GM18861 (cell line): ENCODE measurements at regions not wholly inside any gene's neighbourhood (a gene's known extent, or its start where the extent isn't known, plus 50 kb on each side); places are given as distances from the start of the nearest gene placed in this dataset.
A peak's percentile ranks its signal among the peaks of the same experiment; 100 is the strongest.
"Not testable (repeated sequence)": the region's sequence is repeated elsewhere in the genome, so short reads cannot be mapped to it uniquely, and the experiment has no call there.

Experiments used
- ATAC-seq: cut with Tn5 transposase; IDR thresholded peaks from one replicate; pipeline ENCODE4 v1.9.1; 2021; ENCODE audit not compliant: unreplicated experiment

DNA sequence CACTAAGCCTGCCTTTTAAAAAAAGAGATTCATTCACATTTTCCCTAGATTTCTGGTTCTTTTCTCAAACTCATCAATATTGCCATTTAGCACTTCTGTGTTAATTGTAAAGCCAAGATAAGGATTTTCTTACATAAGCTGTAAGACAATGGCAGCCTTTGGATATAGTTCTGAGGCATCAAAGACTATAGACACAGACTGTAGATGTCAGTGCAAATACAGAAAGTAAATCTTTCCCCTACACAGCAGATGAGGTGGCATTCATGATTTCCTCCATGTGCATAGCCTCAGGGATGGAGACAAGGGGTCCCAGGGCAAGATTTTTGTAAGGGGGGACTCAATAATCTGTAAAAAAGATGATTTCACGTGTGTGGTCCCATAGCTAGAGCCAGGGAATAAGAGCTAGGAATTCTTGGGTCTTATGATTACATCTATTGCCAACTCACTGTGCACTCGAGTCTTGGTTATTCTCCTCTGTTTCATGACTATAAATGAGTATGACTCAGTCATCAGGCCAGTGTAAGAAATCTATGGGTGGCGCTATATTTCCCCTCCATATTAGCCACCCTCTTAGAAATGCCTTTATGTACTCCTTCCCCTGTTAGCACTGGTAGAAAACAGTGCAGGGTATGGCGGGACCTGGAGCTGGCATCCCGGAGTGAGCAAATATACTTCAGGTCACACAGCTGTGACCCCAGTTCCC, 207.5 kb downstream of the EXOC5 start:
- no peak for ATAC-seq

DNA sequence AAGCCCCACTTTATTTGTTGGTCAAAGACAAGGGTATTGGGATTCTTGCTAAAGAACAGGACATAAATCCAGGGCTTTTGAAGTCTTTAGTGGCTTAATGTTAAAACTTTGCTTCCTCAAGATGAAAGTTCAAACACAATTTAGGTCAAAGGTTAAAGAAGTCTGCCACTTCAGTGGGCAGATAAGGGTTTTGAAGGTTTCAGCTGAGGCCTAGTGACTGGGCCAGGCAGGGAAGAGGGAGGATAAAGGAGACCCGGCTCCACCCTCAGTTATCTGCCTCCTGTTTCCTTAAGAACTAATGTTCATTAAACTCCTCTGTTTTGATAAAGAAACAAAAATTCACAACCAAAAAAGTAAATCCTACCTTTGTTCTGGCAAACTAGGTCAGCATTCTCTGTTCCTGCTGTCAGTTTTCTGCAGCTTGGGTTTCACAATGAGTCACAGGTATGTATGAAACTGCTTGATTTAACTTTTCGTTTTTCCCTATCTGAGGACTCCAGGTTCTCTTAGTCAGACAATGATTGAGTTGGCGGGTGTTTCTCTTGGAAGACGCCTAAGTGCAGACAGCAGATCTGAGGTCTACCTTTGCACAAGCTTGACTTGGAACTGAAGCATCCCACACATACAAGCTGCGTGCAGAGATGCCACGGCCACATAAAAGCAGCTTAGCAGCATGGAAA, 208.3 kb downstream of the EXOC5 start:
- peak; percentile 87 for ATAC-seq

DNA sequence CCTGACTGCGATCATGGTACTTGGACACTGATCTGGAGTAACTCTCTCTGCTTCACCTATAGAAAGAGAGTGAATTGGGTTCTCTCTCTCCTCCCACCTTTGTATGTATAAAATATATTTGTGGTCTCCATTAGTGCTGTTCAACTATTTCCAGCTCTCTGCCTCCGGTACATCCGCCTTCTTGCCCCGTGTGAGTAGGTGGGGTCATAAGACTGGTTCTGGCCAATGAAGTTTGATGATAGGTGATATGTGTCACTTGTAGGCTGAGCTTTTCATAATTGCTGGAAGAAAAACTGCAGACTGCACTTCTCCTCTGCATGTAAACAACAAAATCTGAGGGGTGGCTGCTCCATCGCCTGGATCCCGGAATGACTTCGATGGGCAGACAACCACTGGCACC, 210.4 kb downstream of the EXOC5 start:
- no peak for ATAC-seq

DNA sequence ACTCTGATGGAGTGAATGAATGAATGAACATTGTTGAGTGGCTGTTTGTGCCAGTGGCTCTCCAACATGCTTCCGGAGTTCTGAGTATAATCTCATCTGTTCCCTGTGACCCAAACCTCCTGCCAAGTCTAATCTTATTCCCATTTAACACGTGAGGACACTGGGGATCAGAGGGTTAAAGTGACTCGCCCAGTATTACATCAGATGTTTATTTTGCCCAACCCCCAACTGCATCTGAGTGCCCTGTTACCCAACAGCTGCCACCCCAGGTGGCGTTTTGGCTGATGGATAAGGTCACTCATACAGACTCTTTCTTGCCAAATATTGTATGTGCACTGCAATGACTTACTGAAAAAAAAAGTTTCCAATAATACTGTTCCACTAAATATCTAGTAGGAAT, 210.9 kb downstream of the EXOC5 start:
- ATAC-seq = no peak

DNA sequence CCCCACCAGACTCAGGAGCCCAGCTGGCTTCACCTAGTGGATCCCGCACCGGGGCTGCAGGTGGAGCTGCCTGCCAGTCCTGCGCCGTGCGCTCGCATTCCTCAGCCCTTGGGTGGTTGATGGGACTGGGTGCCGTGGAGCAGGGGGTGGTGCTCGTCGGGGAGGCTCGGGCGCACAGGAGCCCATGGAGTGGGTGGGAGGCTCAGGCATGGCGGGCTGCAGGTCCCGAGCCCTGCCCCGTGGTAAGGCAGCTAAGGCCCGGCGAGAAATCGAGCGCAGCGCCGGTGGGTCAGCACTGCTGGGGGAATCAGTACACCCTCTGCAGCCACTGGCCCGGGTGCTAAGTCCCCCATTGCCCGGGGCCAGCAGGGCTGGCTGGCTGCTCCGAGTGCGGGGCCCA, 212.2 kb downstream of the EXOC5 start:
- not testable (repeated sequence) for ATAC-seq

DNA sequence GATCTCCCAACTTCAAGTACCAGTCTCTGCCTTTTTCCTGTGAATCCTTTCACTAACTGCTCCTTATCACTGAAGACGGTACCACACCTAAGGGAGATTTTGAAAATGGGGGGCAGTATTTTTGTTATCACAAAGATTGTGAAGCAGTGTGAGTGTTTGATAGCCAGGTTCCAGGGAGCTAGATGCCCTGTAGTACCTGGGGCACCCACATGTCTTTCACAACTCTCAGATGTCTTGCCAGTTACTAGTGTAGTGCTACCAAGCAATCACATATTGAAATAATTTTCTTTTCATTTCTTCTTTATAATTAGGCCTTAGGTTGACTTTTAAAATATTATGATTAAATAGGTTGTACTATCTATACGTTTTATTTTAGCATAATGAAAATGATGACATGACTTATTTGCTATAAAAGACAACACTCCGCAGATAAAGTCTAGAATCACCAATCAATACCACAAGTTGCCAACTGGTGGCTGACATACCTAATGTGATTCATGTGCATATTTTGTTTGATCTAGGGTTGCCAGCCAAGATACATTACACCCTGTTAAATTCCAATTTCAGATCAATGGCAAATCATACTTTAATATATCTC, 215.9 kb downstream of the EXOC5 start:
- ATAC-seq = no peak

DNA sequence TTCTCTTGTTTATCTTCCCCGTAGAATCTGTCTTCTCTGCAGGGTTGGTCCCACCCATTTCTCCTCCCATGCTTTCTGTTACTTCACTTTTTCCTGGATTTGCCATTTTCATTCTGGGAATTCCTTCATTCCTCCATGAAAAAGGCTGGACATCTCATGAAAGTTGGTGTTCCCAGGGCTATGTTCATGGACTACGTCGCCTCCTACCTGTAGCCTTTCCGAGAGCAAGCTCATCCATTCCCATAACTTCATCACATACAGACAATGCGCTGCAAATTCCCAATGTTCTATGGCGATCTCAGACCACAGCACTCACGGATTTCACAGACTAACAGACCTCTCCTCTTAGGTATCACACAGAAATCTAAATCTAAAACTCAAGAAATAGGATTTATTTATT, 217.1 kb downstream of the EXOC5 start:
- ATAC-seq = no peak

DNA sequence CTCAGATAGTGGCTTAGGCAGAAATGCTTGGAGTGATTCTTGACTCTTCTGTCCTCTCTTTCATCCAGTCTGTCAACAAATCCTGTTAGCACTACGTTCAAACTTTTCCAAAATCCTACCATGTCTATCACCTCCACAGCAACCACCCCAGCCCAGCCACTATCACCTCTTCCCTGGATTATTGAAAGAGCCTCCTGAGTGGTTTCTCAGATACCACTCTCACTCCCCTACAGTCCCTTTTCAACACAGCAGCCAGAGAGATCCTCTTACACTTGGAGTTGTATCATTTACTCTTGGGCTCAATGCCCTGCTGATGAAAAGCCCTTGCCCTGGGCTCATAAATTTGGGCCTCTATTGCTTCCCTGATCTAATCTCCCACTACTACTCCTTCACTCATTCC, 218.9 kb downstream of the EXOC5 start:
- ATAC-seq = no peak

DNA sequence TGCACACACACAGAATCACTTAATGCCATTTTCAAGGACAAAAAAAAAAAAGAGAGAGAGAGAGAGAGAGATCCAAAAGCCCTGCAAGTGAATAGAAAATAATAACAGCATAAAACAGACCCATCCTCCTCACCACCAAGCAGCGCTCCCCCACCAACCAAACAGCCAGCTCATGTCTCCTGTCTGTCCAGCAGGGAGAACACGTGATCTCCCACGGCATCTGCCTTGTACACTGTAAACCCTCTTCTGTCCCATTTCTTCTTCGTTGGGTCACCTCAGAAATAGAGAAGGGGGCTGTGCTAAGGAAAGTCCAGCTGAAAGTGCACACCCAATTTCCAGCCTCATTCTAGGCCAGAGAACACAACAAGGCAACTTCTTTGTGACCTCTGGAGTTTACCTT, 222.5 kb downstream of the EXOC5 start:
- no peak for ATAC-seq

DNA sequence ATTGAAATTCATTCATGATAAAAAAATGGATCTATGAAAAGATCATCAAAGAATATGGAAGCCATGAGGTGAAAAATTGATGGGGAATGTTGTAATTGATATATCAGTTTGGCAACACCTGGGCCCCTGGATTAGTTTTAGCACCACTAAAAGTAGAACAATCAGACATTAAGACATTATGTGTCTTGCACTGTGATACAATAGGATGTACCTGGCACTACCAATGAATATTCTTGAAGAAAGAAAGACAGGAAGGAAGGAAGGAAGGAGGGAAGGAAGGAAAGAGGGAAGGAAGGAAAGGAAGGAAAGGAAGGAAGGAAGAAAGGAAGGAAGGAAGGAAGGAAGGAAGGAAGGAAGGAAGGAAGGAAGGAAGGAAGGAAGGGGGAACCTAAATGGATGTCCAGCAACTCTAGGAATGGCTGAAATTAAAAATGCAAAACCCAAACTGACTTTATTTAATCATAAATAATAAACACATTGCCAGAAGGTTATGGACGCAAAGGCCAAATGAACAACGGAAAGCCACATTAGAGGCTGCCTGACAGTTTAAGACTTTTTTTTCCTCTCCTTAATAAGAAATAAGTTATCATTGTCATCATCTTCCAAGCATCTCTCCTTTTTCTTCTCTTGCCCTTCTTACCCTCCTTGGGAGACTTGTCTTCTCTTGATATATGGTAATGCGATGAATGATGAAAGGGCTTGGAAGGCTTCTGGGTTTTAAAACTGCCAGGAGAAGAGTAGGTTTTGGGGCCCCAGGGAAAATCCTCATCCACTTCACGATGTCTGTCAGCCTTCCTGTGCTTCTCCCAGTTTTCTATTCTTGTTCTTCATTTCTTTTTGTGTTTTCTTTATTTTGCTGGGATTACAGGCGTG, 224.4 kb downstream of the EXOC5 start:
- ATAC-seq = not testable (repeated sequence)

DNA sequence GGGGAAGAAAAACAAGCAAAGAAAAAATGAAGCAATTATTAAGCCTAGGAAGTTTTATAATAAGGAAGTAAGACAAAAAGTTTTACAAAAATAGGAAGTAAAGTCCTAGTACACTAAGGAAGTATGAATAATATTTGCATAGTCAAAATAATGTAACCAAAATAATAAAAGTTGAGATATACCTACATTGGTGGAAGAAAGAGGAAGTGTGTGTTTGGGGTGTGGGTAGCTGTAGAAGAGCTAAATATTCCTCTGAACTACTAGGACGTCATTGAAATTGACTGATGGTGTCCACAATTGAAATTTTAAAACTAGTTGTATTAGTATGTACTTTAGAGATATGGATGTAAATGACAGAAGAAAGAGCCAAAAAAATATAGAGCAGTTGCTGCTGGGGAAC, 228.4 kb upstream of the OTX2 start:
- peak; percentile 74 for ATAC-seq

DNA sequence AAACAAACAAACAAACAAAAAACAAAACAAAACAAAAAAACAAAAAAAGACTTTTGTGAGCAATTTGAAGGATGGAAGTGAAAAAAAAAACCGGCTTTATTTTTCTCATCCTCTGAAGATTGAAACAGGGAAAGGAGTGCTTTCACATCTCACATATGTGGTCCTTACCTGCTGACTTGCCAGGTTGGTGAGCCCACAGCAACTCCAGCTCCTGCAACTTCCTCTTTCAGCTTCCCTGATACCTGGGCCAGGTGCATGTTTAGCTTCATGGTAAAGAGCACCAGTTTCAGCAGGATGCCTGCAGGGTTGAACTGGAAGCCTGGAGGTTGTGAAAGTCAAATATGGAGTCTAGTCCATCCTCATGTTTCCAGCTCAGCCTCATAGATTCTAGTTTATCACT, 221.2 kb upstream of the OTX2 start:
- ATAC-seq = no peak

DNA sequence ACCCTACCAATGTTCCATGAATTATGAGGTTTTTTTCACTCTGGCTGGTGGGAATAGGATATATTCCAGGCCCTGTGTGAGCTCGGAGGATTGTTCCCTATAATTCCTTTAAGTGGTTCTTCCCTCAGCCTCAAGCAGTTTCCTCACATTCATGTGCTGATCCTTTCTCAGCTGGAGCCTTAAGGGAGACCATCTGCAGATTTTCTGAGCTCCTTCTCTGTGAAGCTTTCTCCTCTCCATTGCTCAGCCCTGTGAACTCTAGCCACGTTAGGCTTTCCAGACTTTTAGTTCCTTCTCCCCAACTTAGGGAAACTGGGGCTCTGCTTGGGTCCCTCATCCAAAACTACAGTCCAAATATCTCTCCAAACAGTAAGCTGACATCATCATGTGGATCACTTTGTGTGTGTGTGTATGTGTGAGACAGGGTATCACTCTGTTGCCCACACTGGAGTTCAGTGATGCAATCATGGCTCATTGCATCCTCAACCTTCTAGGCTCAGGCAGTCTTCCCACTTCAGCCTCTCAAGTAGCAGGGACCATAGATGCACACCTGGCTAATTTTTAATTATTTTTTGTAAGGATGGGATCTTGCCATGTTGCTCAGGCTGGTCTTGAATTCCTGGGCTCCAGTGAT, 219.5 kb upstream of the OTX2 start:
- no peak for ATAC-seq

DNA sequence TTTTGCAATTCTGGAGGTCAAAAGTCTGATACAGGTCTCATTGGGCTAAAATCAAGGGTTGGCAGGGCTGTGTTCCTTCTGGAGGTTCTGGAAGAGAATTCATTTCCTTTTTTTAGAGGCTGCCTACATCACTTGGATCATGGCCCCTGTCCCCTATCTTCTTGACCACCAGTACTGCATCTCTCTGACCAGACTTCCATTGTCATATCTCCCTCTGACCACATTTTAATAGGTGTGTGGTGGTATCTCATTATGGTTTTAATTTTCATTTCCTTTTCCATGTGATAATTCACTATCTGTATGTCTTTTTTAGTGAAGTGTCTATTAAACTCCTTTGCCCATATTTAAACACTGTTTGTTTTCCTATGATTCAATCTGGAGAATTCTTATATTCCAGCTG, 215.2 kb upstream of the OTX2 start:
- no peak for ATAC-seq

DNA sequence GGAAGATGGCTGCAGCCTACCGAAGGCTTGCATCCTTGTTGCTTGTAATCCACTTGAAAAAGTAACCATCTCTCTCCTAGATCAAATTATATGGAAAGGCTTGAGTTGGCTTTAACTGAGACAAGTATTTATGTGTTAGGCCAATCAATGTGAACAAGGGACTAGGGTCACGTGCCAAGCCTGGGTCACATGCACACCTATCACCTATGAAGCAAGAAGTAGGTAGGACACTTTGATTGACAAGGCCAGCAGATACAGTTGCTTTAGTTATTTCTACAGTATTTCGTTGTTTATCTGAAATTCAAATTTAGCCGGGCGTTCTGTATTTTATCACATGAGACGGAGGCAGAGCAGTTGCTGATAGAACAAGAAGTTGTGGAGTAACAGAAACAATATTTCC, 212.3 kb upstream of the OTX2 start:
- no peak for ATAC-seq

DNA sequence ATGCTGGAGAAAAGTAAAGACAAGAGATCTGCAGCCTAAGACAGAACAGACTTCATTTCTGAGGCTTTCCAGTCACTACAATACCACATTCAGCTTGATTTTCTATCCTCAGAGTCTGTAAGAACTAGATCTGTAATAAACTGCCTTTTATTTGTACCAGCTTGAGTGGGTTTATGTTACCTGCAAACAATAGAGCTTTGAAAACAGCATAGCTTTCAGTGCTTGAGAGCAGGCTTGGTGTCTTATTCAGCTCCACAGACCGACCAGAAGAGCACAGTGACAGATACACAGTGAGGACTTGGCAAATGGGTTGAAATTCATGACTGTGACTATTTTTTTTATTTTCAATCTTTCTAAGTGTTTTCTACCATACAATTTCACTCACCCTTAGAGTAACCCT, 207.8 kb upstream of the OTX2 start:
- no peak for ATAC-seq

DNA sequence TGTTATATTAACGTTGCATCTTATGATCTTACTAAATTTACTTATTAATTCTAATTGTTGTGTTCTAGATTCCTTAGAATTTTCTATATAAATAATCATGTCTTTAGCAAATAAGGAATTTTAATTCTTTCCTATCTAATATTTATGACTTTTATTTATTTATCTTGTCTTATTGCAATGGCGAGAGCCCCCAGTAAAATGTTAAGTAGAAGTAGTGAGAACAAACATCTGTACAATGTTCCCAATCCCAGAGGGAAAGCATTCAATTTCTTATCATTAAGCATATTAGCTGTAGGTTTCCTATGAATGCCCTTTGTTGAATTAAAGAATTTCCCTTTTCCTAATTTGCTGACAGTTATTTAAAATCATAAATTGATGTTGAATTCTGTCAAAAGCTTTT, 203.7 kb upstream of the OTX2 start:
- ATAC-seq = no peak

DNA sequence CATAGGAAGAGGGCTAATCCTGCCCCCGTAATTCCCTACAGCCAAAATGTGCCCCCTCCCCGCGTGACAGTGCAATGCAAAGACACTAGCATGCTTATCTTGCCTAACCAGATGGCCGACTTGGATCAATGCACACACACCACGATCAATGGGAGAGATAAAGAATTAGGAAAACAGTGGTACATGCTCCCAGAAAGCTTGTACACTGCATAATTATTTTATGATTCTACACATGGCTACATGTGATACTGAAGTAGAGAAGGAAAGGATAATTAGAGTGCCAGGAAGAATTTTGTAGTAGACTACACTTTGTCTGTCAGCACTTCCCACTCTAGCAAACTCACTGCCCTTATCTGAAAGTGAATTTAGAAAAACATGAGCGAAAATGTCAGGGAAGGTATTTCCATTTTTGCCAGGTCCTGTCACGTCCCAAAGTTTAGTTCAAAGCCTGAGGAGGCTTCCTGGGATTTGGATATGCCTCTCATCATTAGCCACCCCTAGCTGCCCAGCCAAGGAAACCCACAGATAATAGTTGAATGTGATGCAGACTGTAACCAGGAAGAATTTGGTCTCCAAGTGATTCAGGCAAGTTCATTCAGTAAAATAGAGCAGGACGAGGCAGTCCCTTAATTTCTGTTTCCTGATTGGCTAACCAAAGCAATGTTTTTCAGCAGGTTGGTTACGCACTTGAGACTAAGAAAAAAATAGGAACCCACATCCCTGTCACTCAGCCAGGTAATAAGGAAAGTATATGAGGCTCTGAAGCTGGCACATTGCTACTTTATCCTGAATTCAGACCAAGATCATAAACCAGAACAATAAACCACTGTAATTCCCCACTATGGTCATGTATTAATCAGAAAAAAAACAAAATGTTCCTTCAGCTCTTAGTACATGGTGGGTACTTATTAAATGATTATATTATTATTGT, 199.6 kb upstream of the OTX2 start:
- ATAC-seq = no peak

DNA sequence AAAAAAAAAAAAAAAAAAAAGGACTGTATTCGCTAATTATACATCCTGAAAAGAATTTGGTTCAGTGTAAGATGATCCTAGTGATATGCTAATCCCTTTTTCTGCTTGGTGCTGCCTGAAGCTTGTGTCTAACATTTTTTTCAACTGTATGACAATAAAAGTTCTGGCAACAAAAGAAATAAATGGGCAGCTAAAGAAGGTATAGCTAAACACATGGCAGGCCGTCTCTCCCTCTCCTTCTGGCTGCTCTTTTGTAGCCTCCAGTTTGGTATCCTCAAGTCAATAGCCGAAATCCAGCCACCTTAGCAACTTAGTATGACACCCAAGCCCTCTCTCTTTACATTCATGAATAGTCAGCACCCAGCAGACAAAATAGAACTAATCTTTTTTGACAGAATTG, 198.3 kb upstream of the OTX2 start:
- ATAC-seq = no peak

DNA sequence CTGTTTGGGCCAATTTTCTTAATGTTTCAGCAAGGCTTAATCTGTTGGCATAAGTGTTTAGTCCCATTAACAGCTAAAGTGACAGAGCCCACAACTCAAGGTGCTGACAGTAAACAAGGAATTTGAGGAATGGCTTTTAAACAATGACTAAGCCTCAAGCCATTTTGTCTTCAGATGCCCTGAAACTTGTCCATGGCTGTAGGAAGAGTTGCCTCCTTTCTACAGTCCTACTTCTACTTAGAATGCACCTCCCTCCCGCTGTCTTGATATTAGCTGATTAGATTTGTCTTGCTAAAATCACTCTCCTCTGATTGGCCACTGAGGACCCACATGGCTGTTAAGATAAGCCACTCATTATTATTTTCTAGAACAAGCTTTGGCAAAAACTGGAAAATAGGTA, 188.4 kb upstream of the OTX2 start:
- no peak for ATAC-seq
